Upper lobe of left lung (tissue), 4 donors: ENCODE measurements at regions not wholly inside any gene's neighbourhood (a gene's known extent, or its start where the extent isn't known, plus 50 kb on each side); places are given as distances from the start of the nearest gene placed in this dataset.

Source experiments
- POLR2A ChIP-seq, 4 donors: fragments of 450-650 bp; IDR thresholded peaks; one replicate each; pipeline ENCODE4 v1.5.1; 2016 to 2017; ENCODE audit warnings: antibody characterized with exemption in 4 of 4, mild to moderate bottlenecking in 2 of 4
- POLR2AphosphoS5 ChIP-seq, 2 donors: sonication (generic); formaldehyde crosslinking; IDR thresholded peaks; one replicate each; pipeline ENCODE4 v1.5.1; 2017; ENCODE audit warnings: antibody characterized with exemption in 2 of 2
- TF ChIP-seq, protein P1 (sequence below), 6 experiments: fragments of 450-650 bp in 4 of 6; fragments of 200-600 bp in 2 of 6; sonication (generic) in 2 of 6; IDR thresholded peaks; one replicate each; pipeline ENCODE4 v1.5.1; 2016 to 2019; ENCODE audit warnings: antibody characterized with exemption in 6 of 6

- TF ChIP-seq, protein P1, sequence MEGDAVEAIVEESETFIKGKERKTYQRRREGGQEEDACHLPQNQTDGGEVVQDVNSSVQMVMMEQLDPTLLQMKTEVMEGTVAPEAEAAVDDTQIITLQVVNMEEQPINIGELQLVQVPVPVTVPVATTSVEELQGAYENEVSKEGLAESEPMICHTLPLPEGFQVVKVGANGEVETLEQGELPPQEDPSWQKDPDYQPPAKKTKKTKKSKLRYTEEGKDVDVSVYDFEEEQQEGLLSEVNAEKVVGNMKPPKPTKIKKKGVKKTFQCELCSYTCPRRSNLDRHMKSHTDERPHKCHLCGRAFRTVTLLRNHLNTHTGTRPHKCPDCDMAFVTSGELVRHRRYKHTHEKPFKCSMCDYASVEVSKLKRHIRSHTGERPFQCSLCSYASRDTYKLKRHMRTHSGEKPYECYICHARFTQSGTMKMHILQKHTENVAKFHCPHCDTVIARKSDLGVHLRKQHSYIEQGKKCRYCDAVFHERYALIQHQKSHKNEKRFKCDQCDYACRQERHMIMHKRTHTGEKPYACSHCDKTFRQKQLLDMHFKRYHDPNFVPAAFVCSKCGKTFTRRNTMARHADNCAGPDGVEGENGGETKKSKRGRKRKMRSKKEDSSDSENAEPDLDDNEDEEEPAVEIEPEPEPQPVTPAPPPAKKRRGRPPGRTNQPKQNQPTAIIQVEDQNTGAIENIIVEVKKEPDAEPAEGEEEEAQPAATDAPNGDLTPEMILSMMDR (IDR thresholded peaks at IDR 0.05) = no peak
- TF ChIP-seq POLR2A (IDR thresholded peaks at IDR 0.05) (no peak), POLR2AphosphoS5 (IDR thresholded peaks at IDR 0.05) (no peak)
These were observed 231.5 kb downstream of the UBE3A start for GRCh38 chr15:25207369-25207768.
